Glomerular visceral epithelial cell (primary cell): ENCODE measurements at regions not wholly inside any gene's neighbourhood (a gene's known extent, or its start where the extent isn't known, plus 50 kb on each side); places are given as distances from the start of the nearest gene placed in this dataset.
A peak's percentile ranks its signal among the peaks of the same experiment; 100 is the strongest.
"Not testable (repeated sequence)": the region's sequence is repeated elsewhere in the genome, so short reads cannot be mapped to it uniquely, and the experiment has no call there.

Source experiments
- DNase-seq: peaks from one replicate; pipeline ENCODE4 v3.0.0-alpha.2; 2016; ENCODE audit errors: extremely low spot score

- DNase-seq = no peak
These were observed 61.5 kb downstream of the PRDM13 start for GRCh38 chr6:99668036-99668705.

DNA sequence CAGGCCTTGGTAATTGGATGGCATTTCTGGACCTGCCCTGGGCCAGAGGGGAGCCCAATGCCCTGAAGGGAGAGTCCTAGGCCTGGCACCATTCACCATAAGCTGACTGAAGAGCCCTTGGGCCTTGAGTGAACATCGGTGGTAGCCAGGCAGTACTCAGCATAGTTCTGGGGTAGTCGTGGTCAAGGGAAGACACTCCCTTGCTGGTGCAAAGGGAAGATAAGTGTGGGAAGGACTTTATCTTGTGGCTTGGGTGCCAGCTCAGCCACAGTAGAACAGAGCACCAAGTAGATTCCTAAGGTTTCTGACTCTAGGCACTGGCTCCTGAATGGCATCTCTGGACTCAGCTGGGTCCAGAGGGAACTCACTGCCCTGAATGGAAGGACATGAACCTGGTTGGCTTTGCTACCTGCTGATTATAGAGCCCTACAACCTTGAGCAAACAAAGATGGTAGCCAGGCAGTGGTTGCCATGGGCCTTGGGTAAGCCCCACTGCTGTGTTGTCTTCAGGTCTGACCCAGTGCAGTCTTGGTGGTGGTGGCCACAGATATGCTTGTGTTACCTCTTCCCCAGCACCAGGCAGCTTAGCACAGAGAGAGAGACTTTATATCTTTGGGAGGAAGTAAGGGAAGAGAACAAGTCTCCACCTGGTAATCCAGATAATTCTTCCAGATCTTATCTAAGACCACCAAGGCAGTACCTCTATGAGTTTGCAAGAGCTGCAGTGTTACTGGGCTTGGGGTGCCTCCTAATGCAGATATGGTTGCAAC is 83.5 kb downstream of the PRDM13 start:
- DNase-seq = no peak

- DNase-seq = not testable (repeated sequence)
These were observed 95.7 kb downstream of the PRDM13 start for GRCh38 chr6:99702287-99702686.

- no peak for DNase-seq
These were observed 102.4 kb downstream of the PRDM13 start for GRCh38 chr6:99709062-99709461.

DNA sequence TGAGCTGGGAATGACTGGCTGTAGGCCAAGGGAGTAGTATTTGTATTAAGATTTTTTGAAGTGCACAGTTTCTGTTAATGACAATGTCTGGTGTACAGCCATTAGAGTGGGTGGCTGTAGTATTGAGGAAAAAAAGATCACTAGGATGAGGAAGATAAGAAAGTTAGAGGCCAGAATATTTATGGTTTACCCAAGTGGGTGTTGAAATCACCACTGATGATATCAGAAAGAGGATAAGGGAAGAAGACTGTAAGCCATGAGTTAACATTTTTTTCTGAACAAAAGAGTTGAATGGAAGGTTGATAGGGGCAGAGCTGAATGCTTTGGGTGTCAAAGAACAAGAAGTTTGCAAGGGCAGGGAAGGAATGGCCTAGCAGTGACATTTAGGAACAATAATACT is 104.7 kb downstream of the PRDM13 start:
- no peak for DNase-seq

- DNase-seq = no peak
These were observed 105.3 kb downstream of the PRDM13 start for GRCh38 chr6:99711925-99712324.

DNA sequence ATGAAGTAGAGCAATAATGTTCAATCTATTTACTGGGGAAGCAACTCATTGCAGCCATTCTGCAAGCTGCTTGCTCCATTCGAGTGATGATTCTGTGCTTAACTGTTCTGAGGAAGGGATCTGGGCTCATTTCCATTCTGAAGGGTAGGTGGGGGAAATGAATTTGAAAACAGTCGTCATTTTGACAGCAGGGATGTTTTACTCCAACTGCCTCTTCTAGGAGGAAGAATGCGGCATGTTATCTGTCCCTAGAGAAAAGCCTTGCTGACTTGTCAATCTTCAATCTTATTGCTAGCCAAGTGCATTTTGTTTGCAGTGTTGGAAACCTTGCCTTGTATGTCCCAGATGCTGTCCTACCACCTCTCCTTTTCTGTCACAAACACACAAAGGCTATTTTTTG is 105.9 kb downstream of the PRDM13 start:
- DNase-seq = no peak

DNA sequence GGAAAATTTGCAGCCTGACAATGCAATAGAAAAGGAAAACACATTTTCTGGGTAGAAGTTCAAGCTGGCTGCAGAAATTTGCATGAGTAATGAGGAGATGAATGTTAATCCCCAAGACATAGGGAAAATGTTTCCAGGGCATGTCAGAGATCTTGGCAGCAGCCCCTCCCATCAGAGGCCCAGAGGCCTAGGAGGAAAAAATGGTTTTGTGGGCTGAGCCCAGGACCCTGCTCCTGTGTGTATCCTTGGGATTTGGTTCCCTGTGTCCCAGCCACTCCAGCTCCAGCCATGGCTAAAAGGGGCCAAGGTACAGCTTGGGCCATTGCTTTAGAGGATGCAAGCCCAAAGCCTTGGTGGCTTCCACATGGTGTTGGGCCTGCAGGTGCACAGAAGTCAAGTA is 115.4 kb downstream of the PRDM13 start:
- not testable (repeated sequence) for DNase-seq

GRCh38 chr6:99730237-99730636 is 123.6 kb downstream of the PRDM13 start:
- not testable (repeated sequence) for DNase-seq

- DNase-seq = no peak
These were observed 129.7 kb downstream of the PRDM13 start for GRCh38 chr6:99736302-99736701.

DNA sequence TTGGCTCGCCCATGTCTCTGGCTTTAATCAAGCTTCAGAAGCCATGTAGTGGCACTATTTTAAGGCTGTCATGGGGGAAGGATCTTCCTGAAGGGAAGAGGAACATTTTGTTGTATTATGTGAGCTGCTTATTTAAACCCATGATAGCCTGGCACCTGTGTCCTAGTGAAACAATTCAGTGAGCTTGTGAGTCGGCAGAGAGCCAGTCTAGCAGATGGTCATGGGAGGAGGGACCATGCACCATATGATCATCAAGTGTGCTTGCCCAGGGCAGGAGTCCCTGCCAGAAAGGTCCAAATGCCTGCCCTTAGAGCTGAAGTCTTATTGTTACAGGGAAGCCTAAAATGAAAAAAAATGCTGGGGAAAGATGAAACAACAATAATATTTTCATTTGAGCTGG is 132.9 kb downstream of the PRDM13 start:
- DNase-seq = no peak

GRCh38 chr6:99741092-99741491 is 134.5 kb downstream of the PRDM13 start:
- DNase-seq = no peak

DNA sequence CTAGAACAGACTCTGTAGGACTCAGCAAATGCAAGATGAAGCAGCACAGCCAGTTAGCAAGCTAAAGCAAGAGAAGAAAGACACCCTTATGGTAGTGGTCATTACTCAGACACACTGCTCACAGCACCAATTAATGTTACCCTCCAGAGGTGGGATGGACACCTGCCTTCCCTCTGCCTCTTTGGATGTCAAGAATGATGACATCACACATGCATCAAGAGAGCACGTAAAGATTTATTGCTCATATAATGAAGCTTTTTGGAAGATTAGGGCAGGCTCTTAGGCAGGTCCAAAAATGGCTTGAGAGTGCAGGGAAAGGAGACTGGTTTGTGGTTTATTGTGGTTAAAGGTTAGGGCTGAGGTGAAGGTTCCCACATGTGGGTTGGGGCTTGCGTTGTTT is 137.0 kb downstream of the PRDM13 start:
- DNase-seq = no peak

DNA sequence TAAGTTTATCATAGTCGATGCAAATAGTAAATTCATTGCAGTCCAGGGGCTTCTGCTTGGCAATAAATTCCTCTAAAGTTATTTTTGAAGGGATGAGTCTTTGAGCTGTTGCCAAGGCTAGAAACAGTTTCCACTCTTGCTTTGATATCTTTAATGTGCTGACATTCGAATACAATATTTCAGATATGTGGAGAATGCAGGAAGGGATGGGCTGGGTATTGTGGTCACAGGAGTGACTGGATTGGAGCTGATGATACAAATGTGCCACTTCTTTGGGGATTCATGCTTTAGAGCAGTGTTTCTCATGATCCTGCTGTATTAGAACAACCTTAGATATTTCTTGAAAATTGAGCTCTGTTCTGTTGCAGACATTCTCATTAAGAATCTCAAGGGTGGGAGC is 139.0 kb downstream of the PRDM13 start:
- DNase-seq = peak; percentile 22

GRCh38 chr6:99746261-99746895 is 139.7 kb downstream of the PRDM13 start:
- DNase-seq = peak; percentile 77

- DNase-seq = no peak
These were observed 155.1 kb downstream of the PRDM13 start for GRCh38 chr6:99761711-99762110.

GRCh38 chr6:99768166-99768565 is 161.5 kb downstream of the PRDM13 start:
- DNase-seq = no peak

DNA sequence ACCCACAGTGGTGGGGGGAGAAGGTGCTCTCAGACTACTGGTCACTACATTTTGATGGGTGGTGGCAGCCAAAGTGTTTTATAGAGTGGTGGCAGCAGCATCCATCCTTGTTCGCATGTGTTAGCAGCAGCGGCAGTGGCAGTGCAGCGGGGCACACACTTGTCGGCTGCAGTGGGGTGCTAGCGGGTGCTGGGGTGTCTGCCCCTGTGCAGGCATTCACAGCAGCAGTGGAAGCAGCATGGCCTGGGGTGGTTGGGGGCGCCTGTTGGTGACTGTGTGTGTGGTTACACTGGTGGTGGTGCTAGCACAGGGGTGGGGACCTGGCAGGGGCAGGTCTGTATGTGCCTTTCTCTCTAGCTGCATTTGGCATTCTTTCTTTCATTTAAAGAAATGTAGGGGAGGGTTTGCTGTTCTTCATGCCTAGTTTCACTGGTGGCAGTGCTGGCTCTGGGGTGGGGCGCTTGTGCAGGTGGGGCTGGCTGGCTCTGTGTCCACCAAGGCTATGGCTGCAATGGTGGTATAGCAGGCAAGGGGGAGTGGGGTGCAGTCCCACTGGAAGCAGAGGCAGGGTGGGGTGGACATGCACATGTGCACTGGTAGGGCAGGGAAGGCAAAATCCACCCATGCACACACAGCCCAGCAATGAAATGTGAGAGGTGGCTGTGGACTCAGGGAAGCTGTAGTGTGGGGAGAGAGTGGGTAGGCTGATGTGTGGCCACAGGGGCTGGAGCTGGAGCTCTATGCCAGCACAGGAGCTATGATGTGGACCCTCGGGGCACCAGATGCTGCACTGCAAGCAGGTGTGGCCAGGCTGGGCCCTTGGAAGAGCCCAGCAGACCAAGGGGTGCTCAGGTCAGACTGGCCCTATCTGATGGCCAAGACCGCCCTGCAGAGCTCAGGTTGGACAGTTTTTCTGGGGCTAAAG is 173.3 kb downstream of the PRDM13 start:
- no peak for DNase-seq

- DNase-seq = no peak
These were observed 173.9 kb downstream of the PRDM13 start for GRCh38 chr6:99780556-99780885.

GRCh38 chr6:99789767-99790166 is 183.1 kb downstream of the PRDM13 start:
- DNase-seq = no peak

- no peak for DNase-seq
These were observed 184.0 kb downstream of the PRDM13 start for GRCh38 chr6:99790679-99791078.

- DNase-seq = no peak
These were observed 192.2 kb downstream of the MCHR2 start for GRCh38 chr6:99801805-99802204.
